ENCODE measurements at regions not wholly inside any gene's neighbourhood (a gene's known extent, or its start where the extent isn't known, plus 50 kb on each side); places are given as distances from the start of the nearest gene placed in this dataset.

- Histone ChIP-seq H3K27ac (ENCODE audit: low read depth, low read length) (no peak overlapping the region), H3K4me3 (ENCODE audit: low read length) (no peak overlapping the region), H3K27me3 (ENCODE audit: control insufficient read depth, insufficient read depth, low read length) (no peaks in the 10 kb centered on the region), H3K36me3 (ENCODE audit: control insufficient read depth, insufficient read depth, low read length) (no peaks in the 10 kb centered on the region), H3K9ac (ENCODE audit: low read length) (no peak overlapping the region), H3K4me1 (ENCODE audit: control insufficient read depth, insufficient read depth, low read length) (no peaks in the 10 kb centered on the region)
These were observed 50.4 kb upstream of the SOD1 start for GRCh38 chr21:31609081-31609480.

- no peaks in the 10 kb centered on the region for H3K36me3 ChIP-seq (ENCODE audit: control insufficient read depth, insufficient read depth, low read length)
- H3K4me3 ChIP-seq (ENCODE audit: low read length): no peak overlapping the region
- H3K27ac ChIP-seq (ENCODE audit: low read depth, low read length): no peak overlapping the region
- no peaks in the 10 kb centered on the region for H3K27me3 ChIP-seq (ENCODE audit: control insufficient read depth, insufficient read depth, low read length)
- H3K4me1 ChIP-seq (ENCODE audit: control insufficient read depth, insufficient read depth, low read length): no peaks in the 10 kb centered on the region
- no peak overlapping the region for H3K9ac ChIP-seq (ENCODE audit: low read length)
These were observed 51.7 kb upstream of the SOD1 start for GRCh38 chr21:31607791-31608190.

- Histone ChIP-seq H3K4me3 (ENCODE audit: low read length) (no peak overlapping the region), H3K27ac (ENCODE audit: low read depth, low read length) (no peak overlapping the region), H3K4me1 (ENCODE audit: control insufficient read depth, insufficient read depth, low read length) (no peaks in the 10 kb centered on the region), H3K27me3 (ENCODE audit: control insufficient read depth, insufficient read depth, low read length) (no peaks in the 10 kb centered on the region), H3K36me3 (ENCODE audit: control insufficient read depth, insufficient read depth, low read length) (no peaks in the 10 kb centered on the region), H3K9ac (ENCODE audit: low read length) (no peak overlapping the region)
These were observed 53.2 kb upstream of the SOD1 start for GRCh38 chr21:31606081-31606874.

- Histone ChIP-seq H3K36me3 (ENCODE audit: control insufficient read depth, insufficient read depth, low read length) (no peaks in the 10 kb centered on the region), H3K4me3 (ENCODE audit: low read length) (no peak overlapping the region), H3K27me3 (ENCODE audit: control insufficient read depth, insufficient read depth, low read length) (no peaks in the 10 kb centered on the region), H3K27ac (ENCODE audit: low read depth, low read length) (no peak overlapping the region), H3K9ac (ENCODE audit: low read length) (no peak overlapping the region), H3K4me1 (ENCODE audit: control insufficient read depth, insufficient read depth, low read length) (no peaks in the 10 kb centered on the region)
These were observed 54.8 kb upstream of the SOD1 start for GRCh38 chr21:31604591-31605190.

GRCh38 chr21:31599563-31599962, 59.9 kb upstream of the SOD1 start:
- Histone ChIP-seq H3K4me1 (ENCODE audit: control insufficient read depth, insufficient read depth, low read length) (no peaks in the 10 kb centered on the region), H3K27ac (ENCODE audit: low read depth, low read length) (no peak overlapping the region), H3K4me3 (ENCODE audit: low read length) (no peak overlapping the region), H3K27me3 (ENCODE audit: control insufficient read depth, insufficient read depth, low read length) (no peaks in the 10 kb centered on the region), H3K36me3 (ENCODE audit: control insufficient read depth, insufficient read depth, low read length) (no peaks in the 10 kb centered on the region), H3K9ac (ENCODE audit: low read length) (no peak overlapping the region)

GRCh38 chr21:31599013-31599412, 60.5 kb upstream of the SOD1 start:
- Histone ChIP-seq H3K4me1 (ENCODE audit: control insufficient read depth, insufficient read depth, low read length) (no peaks in the 10 kb centered on the region), H3K36me3 (ENCODE audit: control insufficient read depth, insufficient read depth, low read length) (no peaks in the 10 kb centered on the region), H3K4me3 (ENCODE audit: low read length) (no peak overlapping the region)

GRCh38 chr21:31597683-31598082, 61.8 kb upstream of the SOD1 start:
- Histone ChIP-seq H3K4me1 (ENCODE audit: control insufficient read depth, insufficient read depth, low read length) (no peaks in the 10 kb centered on the region), H3K27ac (ENCODE audit: low read depth, low read length) (no peak overlapping the region), H3K36me3 (ENCODE audit: control insufficient read depth, insufficient read depth, low read length) (no peaks in the 10 kb centered on the region), H3K4me3 (ENCODE audit: low read length) (no peak overlapping the region), H3K27me3 (ENCODE audit: control insufficient read depth, insufficient read depth, low read length) (no peaks in the 10 kb centered on the region), H3K9ac (ENCODE audit: low read length) (no peak overlapping the region)

More at GRCh38 chr21:31599013-31599412, 60.5 kb upstream of the SOD1 start:
- Histone ChIP-seq H3K27me3 (ENCODE audit: control insufficient read depth, insufficient read depth, low read length) (no peaks in the 10 kb centered on the region), H3K9ac (ENCODE audit: low read length) (no peak overlapping the region), H3K27ac (ENCODE audit: low read depth, low read length) (no peak overlapping the region)

- no peak overlapping the region for H3K4me3 ChIP-seq (ENCODE audit: low read length)
- no peaks in the 10 kb centered on the region for H3K36me3 ChIP-seq (ENCODE audit: control insufficient read depth, insufficient read depth, low read length)
- no peak overlapping the region for H3K27ac ChIP-seq (ENCODE audit: low read depth, low read length)
- no peaks in the 10 kb centered on the region for H3K4me1 ChIP-seq (ENCODE audit: control insufficient read depth, insufficient read depth, low read length)
- no peak overlapping the region for H3K9ac ChIP-seq (ENCODE audit: low read length)
- H3K27me3 ChIP-seq (ENCODE audit: control insufficient read depth, insufficient read depth, low read length): no peaks in the 10 kb centered on the region
These were observed 63.4 kb upstream of the SOD1 start for GRCh38 chr21:31596055-31596454.

- no peak overlapping the region for H3K27ac ChIP-seq (ENCODE audit: low read depth, low read length)
- H3K4me1 ChIP-seq (ENCODE audit: control insufficient read depth, insufficient read depth, low read length): no peaks in the 10 kb centered on the region
- H3K4me3 ChIP-seq (ENCODE audit: low read length): no peak overlapping the region
- H3K36me3 ChIP-seq (ENCODE audit: control insufficient read depth, insufficient read depth, low read length): no peaks in the 10 kb centered on the region
- no peak overlapping the region for H3K9ac ChIP-seq (ENCODE audit: low read length)
- no peaks in the 10 kb centered on the region for H3K27me3 ChIP-seq (ENCODE audit: control insufficient read depth, insufficient read depth, low read length)
These were observed 64.8 kb upstream of the SOD1 start for GRCh38 chr21:31594726-31595125.

GRCh38 chr21:31594279-31594678, 65.2 kb upstream of the SOD1 start:
- Histone ChIP-seq H3K4me3 (ENCODE audit: low read length) (no peak overlapping the region), H3K4me1 (ENCODE audit: control insufficient read depth, insufficient read depth, low read length) (no peaks in the 10 kb centered on the region), H3K36me3 (ENCODE audit: control insufficient read depth, insufficient read depth, low read length) (no peaks in the 10 kb centered on the region), H3K27me3 (ENCODE audit: control insufficient read depth, insufficient read depth, low read length) (no peaks in the 10 kb centered on the region), H3K27ac (ENCODE audit: low read depth, low read length) (no peak overlapping the region), H3K9ac (ENCODE audit: low read length) (no peak overlapping the region)

- H3K27ac ChIP-seq (ENCODE audit: low read depth, low read length): no peak overlapping the region
These were observed 66.4 kb upstream of the SOD1 start for GRCh38 chr21:31592963-31593560.

GRCh38 chr21:31592516-31592915, 67.0 kb upstream of the SOD1 start:
- Histone ChIP-seq H3K4me3 (ENCODE audit: low read length) (no peak overlapping the region), H3K4me1 (ENCODE audit: control insufficient read depth, insufficient read depth, low read length) (no peaks in the 10 kb centered on the region), H3K27ac (ENCODE audit: low read depth, low read length) (no peak overlapping the region), H3K9ac (ENCODE audit: low read length) (no peak overlapping the region), H3K36me3 (ENCODE audit: control insufficient read depth, insufficient read depth, low read length) (no peaks in the 10 kb centered on the region), H3K27me3 (ENCODE audit: control insufficient read depth, insufficient read depth, low read length) (no peaks in the 10 kb centered on the region)

More at GRCh38 chr21:31592963-31593560, 66.4 kb upstream of the SOD1 start:
- no peaks in the 10 kb centered on the region for H3K27me3 ChIP-seq (ENCODE audit: control insufficient read depth, insufficient read depth, low read length)
- H3K36me3 ChIP-seq (ENCODE audit: control insufficient read depth, insufficient read depth, low read length): no peaks in the 10 kb centered on the region
- no peaks in the 10 kb centered on the region for H3K4me1 ChIP-seq (ENCODE audit: control insufficient read depth, insufficient read depth, low read length)
- H3K4me3 ChIP-seq (ENCODE audit: low read length): no peak overlapping the region
- no peak overlapping the region for H3K9ac ChIP-seq (ENCODE audit: low read length)

All from rectal smooth muscle tissue (tissue), 1 donor.